Astrocyte (in vitro differentiated cells and primary cell): ENCODE measurements at regions not wholly inside any gene's neighbourhood (a gene's known extent, or its start where the extent isn't known, plus 50 kb on each side); places are given as distances from the start of the nearest gene placed in this dataset.
A peak's percentile ranks its signal among the peaks of the same experiment; 100 is the strongest.

Source experiments
- DNase-seq: peaks from one replicate; pipeline ENCODE4 v3.0.0-alpha.2; 2010; ENCODE audit warnings: low read depth
- FAIRE-seq: peaks from 2 replicates; lab custom pipeline; 2011; peaks lifted over from hg19 to GRCh38; lab: Jason Lieb, UNC
- H2AFZ ChIP-seq: 2 replicates; pipeline ENCODE4 v1.6.0; 2012; ENCODE audit warnings: low read depth, low read length, inconsistent platforms
- H3K27ac ChIP-seq: 2 replicates; pipeline ENCODE4 v1.5.1; 2011; ENCODE audit warnings: low read depth, low read length, inconsistent platforms
- H3K27me3 ChIP-seq: 2 replicates; pipeline ENCODE4 v1.6.0; 2011; ENCODE audit warnings: low read length, inconsistent platforms; ENCODE audit not compliant: insufficient read depth
- H3K36me3 ChIP-seq: 2 replicates; pipeline ENCODE4 v1.5.1; 2011; ENCODE audit warnings: low read length, inconsistent platforms; ENCODE audit not compliant: insufficient read depth
- H3K4me1 ChIP-seq: 2 replicates; pipeline ENCODE4 v1.5.1; 2011; ENCODE audit warnings: low read length, inconsistent platforms; ENCODE audit not compliant: insufficient read depth
- H3K4me2 ChIP-seq: 2 replicates; pipeline ENCODE4 v1.6.0; 2012; ENCODE audit warnings: low read length, inconsistent platforms
- H3K4me3 ChIP-seq: 2 replicates; pipeline ENCODE4 v1.5.1; 2011; ENCODE audit warnings: low read depth, mild to moderate bottlenecking, low read length, inconsistent platforms; ENCODE audit not compliant: insufficient read depth
- H3K79me2 ChIP-seq: 2 replicates; pipeline ENCODE4 v1.6.0; 2012; ENCODE audit warnings: mild to moderate bottlenecking, low read length, inconsistent platforms; ENCODE audit not compliant: insufficient read depth
- H3K9ac ChIP-seq: 2 replicates; pipeline ENCODE4 v1.6.0; 2012; ENCODE audit warnings: mild to moderate bottlenecking, low read length, inconsistent platforms
- H3K9me3 ChIP-seq: 2 replicates; pipeline ENCODE4 v1.5.1; 2012; ENCODE audit warnings: low read depth, mild to moderate bottlenecking, low read length, inconsistent platforms; ENCODE audit not compliant: insufficient read depth
- H4K20me1 ChIP-seq: 2 replicates; pipeline ENCODE4 v1.6.0; 2012; ENCODE audit warnings: low read length, inconsistent platforms; ENCODE audit not compliant: insufficient read depth
- H3K27ac Mint-ChIP-seq: one replicate; pipeline ENCODE4 v1.8.0; 2021; ENCODE audit warnings: mild to moderate bottlenecking, mixed read lengths; ENCODE audit not compliant: unreplicated experiment
- H3K27me3 Mint-ChIP-seq: one replicate; pipeline ENCODE4 v1.8.0; 2021; ENCODE audit warnings: low read depth, mixed read lengths; ENCODE audit not compliant: unreplicated experiment
- H3K36me3 Mint-ChIP-seq: one replicate; pipeline ENCODE4 v1.8.0; 2021; ENCODE audit warnings: low read depth, mixed read lengths; ENCODE audit not compliant: unreplicated experiment
- H3K4me1 Mint-ChIP-seq: one replicate; pipeline ENCODE4 v1.8.0; 2021; ENCODE audit warnings: low read depth, mixed read lengths; ENCODE audit not compliant: unreplicated experiment
- H3K4me3 Mint-ChIP-seq: one replicate; pipeline ENCODE4 v1.8.0; 2021; ENCODE audit warnings: mild to moderate bottlenecking, moderate library complexity, mixed read lengths; ENCODE audit not compliant: unreplicated experiment
- H3K9me3 Mint-ChIP-seq: one replicate; pipeline ENCODE4 v1.8.0; 2021; ENCODE audit warnings: mild to moderate bottlenecking, mixed read lengths; ENCODE audit not compliant: unreplicated experiment
- CTCF ChIP-seq: IDR thresholded peaks from 2 replicates; pipeline ENCODE4 v1.5.1; 2011; ENCODE audit warnings: low read depth, mild to moderate bottlenecking, inconsistent platforms, low read length, moderate library complexity; ENCODE audit not compliant: insufficient read depth
- EZH2 ChIP-seq: IDR thresholded peaks from 2 replicates; pipeline ENCODE4 v1.6.1; 2012; ENCODE audit warnings: mild to moderate bottlenecking, low read length, inconsistent platforms; ENCODE audit not compliant: insufficient read depth

GRCh38 chr6:84280030-84280429 is 52.6 kb upstream of the CEP162 start:
- TF ChIP-seq EZH2 (no peak), CTCF (no peak)
- peaks cover 9% of the 10 kb centered on the region for H3K4me1 Mint-ChIP-seq
- H3K9me3 ChIP-seq: no peaks in the 10 kb centered on the region
- H3K36me3 ChIP-seq: no peaks in the 10 kb centered on the region
- no peaks in the 10 kb centered on the region for H3K27me3 ChIP-seq
- no peaks in the 10 kb centered on the region for H3K79me2 ChIP-seq
- no peak overlapping the region for H3K27ac Mint-ChIP-seq
- H4K20me1 ChIP-seq: no peaks in the 10 kb centered on the region
- no peak overlapping the region for H3K4me3 ChIP-seq
- no peak overlapping the region for H3K9ac ChIP-seq
- peaks cover 4% of the 10 kb centered on the region for H3K4me1 ChIP-seq
- no peaks in the 10 kb centered on the region for H3K36me3 Mint-ChIP-seq
- H3K9me3 Mint-ChIP-seq: no peaks in the 10 kb centered on the region
- no peak overlapping the region for H3K27ac ChIP-seq
- no peak overlapping the region for H2AFZ ChIP-seq
- no peaks in the 10 kb centered on the region for H3K27me3 Mint-ChIP-seq
- H3K4me2 ChIP-seq: no peak overlapping the region
- no peak overlapping the region for H3K4me3 Mint-ChIP-seq
- FAIRE-seq: peak; percentile 13
- DNase-seq: peak; percentile 18

- H3K9me3 ChIP-seq: no peaks in the 10 kb centered on the region
- no peaks in the 10 kb centered on the region for H3K79me2 ChIP-seq
- no peak overlapping the region for H3K27ac ChIP-seq
- no peak overlapping the region for H3K4me2 ChIP-seq
- no peak overlapping the region for H3K9ac ChIP-seq
- DNase-seq (no peak), FAIRE-seq (no peak)
- H3K4me3 Mint-ChIP-seq: no peak overlapping the region
- H3K4me1 ChIP-seq: peaks cover 4% of the 10 kb centered on the region
- H3K36me3 ChIP-seq: no peaks in the 10 kb centered on the region
- no peak overlapping the region for H3K4me3 ChIP-seq
- H2AFZ ChIP-seq: no peak overlapping the region
- no peaks in the 10 kb centered on the region for H3K9me3 Mint-ChIP-seq
- H3K27me3 ChIP-seq: no peaks in the 10 kb centered on the region
- TF ChIP-seq EZH2 (no peak), CTCF (no peak)
- no peaks in the 10 kb centered on the region for H4K20me1 ChIP-seq
- no peaks in the 10 kb centered on the region for H3K36me3 Mint-ChIP-seq
- H3K27ac Mint-ChIP-seq: no peak overlapping the region
- peaks cover 9% of the 10 kb centered on the region for H3K4me1 Mint-ChIP-seq
- no peaks in the 10 kb centered on the region for H3K27me3 Mint-ChIP-seq
Measured at GRCh38 chr6:84278321-84278998, 51.0 kb upstream of the CEP162 start.
